Ishikawa (cell line): ENCODE measurements at regions not wholly inside any gene's neighbourhood (a gene's known extent, or its start where the extent isn't known, plus 50 kb on each side); places are given as distances from the start of the nearest gene placed in this dataset.
A peak's percentile ranks its signal among the peaks of the same experiment; 100 is the strongest.

Experiments
- CEBPB ChIP-seq: IDR thresholded peaks from 2 replicates; pipeline ENCODE4 v1.6.1; 2012
- CREB1 ChIP-seq: IDR thresholded peaks from 2 replicates; pipeline ENCODE4 v1.6.1; 2012; ENCODE audit warnings: low read depth
- EGR1 ChIP-seq: IDR thresholded peaks from 2 replicates; pipeline ENCODE4 v1.6.1; 2012
- EP300 ChIP-seq: IDR thresholded peaks from 2 replicates; pipeline ENCODE4 v1.6.1; 2012; ENCODE audit warnings: borderline replicate concordance
- FOXM1 ChIP-seq: IDR thresholded peaks from 2 replicates; pipeline ENCODE4 v1.6.1; 2012; ENCODE audit warnings: low read depth, borderline replicate concordance
- MAX ChIP-seq: IDR thresholded peaks from 2 replicates; pipeline ENCODE4 v1.6.1; 2012
- NFIC ChIP-seq: IDR thresholded peaks from 2 replicates; pipeline ENCODE4 v1.6.1; 2012
- RAD21 ChIP-seq: IDR thresholded peaks from 2 replicates; pipeline ENCODE4 v1.6.1; 2012; ENCODE audit warnings: low read depth
- REST ChIP-seq: IDR thresholded peaks from 2 replicates; pipeline ENCODE4 v1.6.1; 2012; ENCODE audit warnings: low read depth, mild to moderate bottlenecking
- TAF1 ChIP-seq: IDR thresholded peaks from 2 replicates; pipeline ENCODE4 v1.6.1; 2012; ENCODE audit warnings: low read depth, mild to moderate bottlenecking
- TCF12 ChIP-seq: IDR thresholded peaks from 2 replicates; pipeline ENCODE4 v1.6.1; 2012; ENCODE audit warnings: low read depth
- TEAD4 ChIP-seq: IDR thresholded peaks from 2 replicates; pipeline ENCODE4 v1.6.1; 2012
- USF1 ChIP-seq: IDR thresholded peaks from 2 replicates; pipeline ENCODE4 v1.6.1; 2012
- YY1 ChIP-seq: IDR thresholded peaks from 2 replicates; pipeline ENCODE4 v1.6.1; 2012; ENCODE audit warnings: low read depth
- ZBTB7A ChIP-seq: IDR thresholded peaks from 2 replicates; pipeline ENCODE4 v1.6.1; 2012; ENCODE audit warnings: low read depth

GRCh38 chr3:159852266-159852665 is 136.4 kb upstream of the IL12A start:
- TF ChIP-seq TCF12 (no peak), YY1 (no peak)

- TF ChIP-seq YY1 (no peak), TCF12 (0 out of 2 replicates have a peak, but pooled peaks have one; percentile 16), REST (no peak), FOXM1 (no peak)
Measured at GRCh38 chr3:159852821-159853505, 135.7 kb upstream of the IL12A start.

GRCh38 chr3:159853506-159853864 is 135.2 kb upstream of the IL12A start:
- no peak for TF ChIP-seq TCF12
- TF ChIP-seq ZBTB7A = no peak

- no peak for TF ChIP-seq FOXM1
- peak; percentile 97 for TF ChIP-seq TEAD4
- TF ChIP-seq TCF12 = peak; percentile 73
- no peak for TF ChIP-seq YY1
- peak; percentile 72; the same call in 1 of the 2 replicates for TF ChIP-seq EP300
- no peak for TF ChIP-seq MAX
- no peak for TF ChIP-seq EGR1
- no peak for TF ChIP-seq USF1
Measured at GRCh38 chr3:159854500-159855124, 134.0 kb upstream of the IL12A start.

- TF ChIP-seq MAX (no peak), CEBPB (no peak), TEAD4 (no peak), FOXM1 (no peak), TCF12 (no peak), EP300 (no peak), USF1 (no peak), NFIC (no peak), CREB1 (no peak), ZBTB7A (no peak), EGR1 (no peak), YY1 (no peak), TAF1 (no peak), REST (no peak), RAD21 (no peak)
Measured at GRCh38 chr3:159855599-159856346, 132.9 kb upstream of the IL12A start.

GRCh38 chr3:159856590-159857104 is 132.0 kb upstream of the IL12A start:
- no peak for TF ChIP-seq TEAD4
- no peak for TF ChIP-seq EP300
- TF ChIP-seq EGR1 = no peak
- no peak for TF ChIP-seq NFIC
- TF ChIP-seq CEBPB = no peak
- no peak for TF ChIP-seq TCF12
- no peak for TF ChIP-seq ZBTB7A
- TF ChIP-seq RAD21 = no peak
- TF ChIP-seq MAX = no peak
- TF ChIP-seq USF1 = no peak
- no peak for TF ChIP-seq TAF1
- no peak for TF ChIP-seq YY1
- TF ChIP-seq REST = no peak
